HL-60 (cell line): ENCODE measurements at regions not wholly inside any gene's neighbourhood (a gene's known extent, or its start where the extent isn't known, plus 50 kb on each side); places are given as distances from the start of the nearest gene placed in this dataset.

ENCODE experiments used
- CTCF ChIP-seq: IDR thresholded peaks from one replicate; pipeline ENCODE4 v1.5.1; 2011; ENCODE audit warnings: low read length, control low read depth, inconsistent platforms; ENCODE audit not compliant: insufficient read depth
- REST ChIP-seq: IDR thresholded peaks from 2 replicates; pipeline ENCODE4 v1.6.1; 2012; ENCODE audit warnings: low read depth; ENCODE audit not compliant: insufficient replicate concordance

- TF ChIP-seq CTCF: no peak
- TF ChIP-seq REST: no peak
Observed at GRCh38 chr6:102670735-102671134, 1277.2 kb downstream of the GRIK2 start.
